Karpas-422 (cell line): ENCODE measurements at regions not wholly inside any gene's neighbourhood (a gene's known extent, or its start where the extent isn't known, plus 50 kb on each side); places are given as distances from the start of the nearest gene placed in this dataset.

Experiments used
- DNase-seq: peaks from one replicate; pipeline ENCODE4 v3.0.0-alpha.2; 2015
- H2AFZ ChIP-seq: fragments of 200-600 bp; sonication (generic); 2 replicates; pipeline ENCODE4 v1.6.1; 2014; ENCODE audit warnings: antibody characterized with exemption, low read length, mixed read lengths
- H3K27ac ChIP-seq: fragments of 200-600 bp; sonication (generic); 2 replicates; pipeline ENCODE4 v1.5.1; 2014; ENCODE audit warnings: mild to moderate bottlenecking, low read length, moderate library complexity
- H3K27me3 ChIP-seq: fragments of 200-600 bp; sonication (generic); 2 replicates; pipeline ENCODE4 v1.6.1; 2014; ENCODE audit warnings: low read length, mixed read lengths
- H3K36me3 ChIP-seq: fragments of 200-600 bp; sonication (generic); 2 replicates; pipeline ENCODE4 v1.6.1; 2014; ENCODE audit warnings: low read length, mixed read lengths; ENCODE audit not compliant: insufficient read depth
- H3K4me1 ChIP-seq: fragments of 200-600 bp; sonication (generic); 2 replicates; pipeline ENCODE4 v1.6.1; 2014; ENCODE audit warnings: mild to moderate bottlenecking, low read length, mixed read lengths
- H3K4me2 ChIP-seq: fragments of 200-600 bp; sonication (generic); 2 replicates; pipeline ENCODE4 v1.6.1; 2014; ENCODE audit warnings: low read length, low read depth, mild to moderate bottlenecking; ENCODE audit not compliant: poor library complexity, severe bottlenecking
- H3K4me3 ChIP-seq: fragments of 200-600 bp; sonication (generic); 2 replicates; pipeline ENCODE4 v1.5.1; 2014; ENCODE audit warnings: mild to moderate bottlenecking, antibody characterized with exemption, low read length, mixed read lengths
- H3K79me2 ChIP-seq: fragments of 200-600 bp; sonication (generic); 2 replicates; pipeline ENCODE4 v1.6.1; 2014; ENCODE audit warnings: mild to moderate bottlenecking, low read length, mixed read lengths
- H3K9ac ChIP-seq: fragments of 200-600 bp; sonication (generic); 2 replicates; pipeline ENCODE4 v1.6.0; 2014; ENCODE audit warnings: low read length
- H3K9me2 ChIP-seq: fragments of 200-600 bp; sonication (generic), shearing (Covaris generic); replicated peaks from 2 replicates; pipeline ENCODE4 v1.6.0; 2014; ENCODE audit warnings: mild to moderate bottlenecking, low read length, moderate library complexity; ENCODE audit not compliant: insufficient read depth
- H3K9me3 ChIP-seq: fragments of 300-700, 200-600 bp; sonication (generic); 2 replicates; pipeline ENCODE4 v1.6.1; 2014; ENCODE audit warnings: low read length, mixed read lengths
- H4K20me1 ChIP-seq: fragments of 200-600 bp; sonication (generic); 2 replicates; pipeline ENCODE4 v1.6.1; 2014; ENCODE audit warnings: mild to moderate bottlenecking, antibody characterized with exemption, low read length, low read depth; ENCODE audit not compliant: insufficient read depth

GRCh38 chr14:98230411-98230810 lies 1041.6 kb downstream of the BCL11B start:
- Histone ChIP-seq H3K36me3 (no peaks in the 10 kb centered on the region), H3K9me2 (no peaks in the 10 kb centered on the region), H3K27ac (no peak overlapping the region), H3K4me2 (no peak overlapping the region), H3K4me1 (no peaks in the 10 kb centered on the region), H3K9me3 (no peaks in the 10 kb centered on the region; the same call in 1 of the 2 replicates), H3K79me2 (no peaks in the 10 kb centered on the region), H3K27me3 (no peaks in the 10 kb centered on the region), H2AFZ (no peak overlapping the region), H3K4me3 (no peak overlapping the region), H4K20me1 (no peaks in the 10 kb centered on the region), H3K9ac (no peak overlapping the region)
- no peak for DNase-seq

GRCh38 chr14:98231210-98231609 lies 1040.8 kb downstream of the BCL11B start:
- H4K20me1 ChIP-seq = no peaks in the 10 kb centered on the region

GRCh38 chr14:98233656-98234055 lies 1038.3 kb downstream of the BCL11B start:
- no peaks in the 10 kb centered on the region for H4K20me1 ChIP-seq
- no peaks in the 10 kb centered on the region for H3K36me3 ChIP-seq
- peaks cover 8% of the 10 kb centered on the region for H3K9me3 ChIP-seq
- no peaks in the 10 kb centered on the region for H3K79me2 ChIP-seq
- H3K4me3 ChIP-seq = no peak overlapping the region
- no peak overlapping the region for H3K27ac ChIP-seq
- H2AFZ ChIP-seq = no peak overlapping the region
- no peaks in the 10 kb centered on the region for H3K9me2 ChIP-seq
- H3K4me1 ChIP-seq = no peaks in the 10 kb centered on the region
- DNase-seq = no peak
- H3K9ac ChIP-seq = no peak overlapping the region
- no peaks in the 10 kb centered on the region for H3K27me3 ChIP-seq
- H3K4me2 ChIP-seq = no peak overlapping the region

More at GRCh38 chr14:98231210-98231609, 1040.8 kb downstream of the BCL11B start:
- Histone ChIP-seq H3K4me1 (no peaks in the 10 kb centered on the region), H3K4me2 (no peak overlapping the region), H3K27me3 (no peaks in the 10 kb centered on the region), H3K27ac (no peak overlapping the region), H3K36me3 (no peaks in the 10 kb centered on the region), H3K9me3 (no peaks in the 10 kb centered on the region; the same call in 1 of the 2 replicates), H3K4me3 (no peak overlapping the region), H3K9ac (no peak overlapping the region), H3K9me2 (no peaks in the 10 kb centered on the region), H2AFZ (no peak overlapping the region), H3K79me2 (no peaks in the 10 kb centered on the region)
- DNase-seq = no peak

GRCh38 chr14:98234208-98234607 lies 1037.8 kb downstream of the BCL11B start:
- no peaks in the 10 kb centered on the region for H3K9me2 ChIP-seq
- H3K4me3 ChIP-seq = no peak overlapping the region
- no peak overlapping the region for H3K9ac ChIP-seq
- no peaks in the 10 kb centered on the region for H3K79me2 ChIP-seq
- no peaks in the 10 kb centered on the region for H3K27me3 ChIP-seq
- H3K36me3 ChIP-seq = no peaks in the 10 kb centered on the region
- H3K4me2 ChIP-seq = no peak overlapping the region
- no peak overlapping the region for H3K27ac ChIP-seq
- H2AFZ ChIP-seq = no peak overlapping the region
- no peak for DNase-seq
- peaks cover 8% of the 10 kb centered on the region for H3K9me3 ChIP-seq
- no peaks in the 10 kb centered on the region for H4K20me1 ChIP-seq
- H3K4me1 ChIP-seq = no peaks in the 10 kb centered on the region

- H2AFZ ChIP-seq = no peak overlapping the region
These were observed 1035.7 kb downstream of the BCL11B start for GRCh38 chr14:98236314-98236713.

GRCh38 chr14:98237939-98238338 lies 1034.1 kb downstream of the BCL11B start:
- peaks cover 8% of the 10 kb centered on the region for H3K9me3 ChIP-seq
- H3K27me3 ChIP-seq = no peaks in the 10 kb centered on the region

More at GRCh38 chr14:98236314-98236713, 1035.7 kb downstream of the BCL11B start:
- Histone ChIP-seq H3K79me2 (no peaks in the 10 kb centered on the region), H4K20me1 (no peaks in the 10 kb centered on the region), H3K36me3 (no peaks in the 10 kb centered on the region), H3K9me2 (no peaks in the 10 kb centered on the region), H3K4me3 (no peak overlapping the region), H3K4me2 (no peak overlapping the region), H3K4me1 (no peaks in the 10 kb centered on the region), H3K9me3 (peaks cover 8% of the 10 kb centered on the region), H3K9ac (no peak overlapping the region), H3K27ac (no peak overlapping the region), H3K27me3 (no peaks in the 10 kb centered on the region)
- DNase-seq = no peak

GRCh38 chr14:98240376-98240775 lies 1031.6 kb downstream of the BCL11B start:
- Histone ChIP-seq H3K27ac (no peak overlapping the region), H3K4me3 (no peak overlapping the region), H3K79me2 (no peaks in the 10 kb centered on the region), H3K9ac (no peak overlapping the region), H4K20me1 (no peaks in the 10 kb centered on the region), H3K4me2 (no peak overlapping the region), H3K4me1 (no peaks in the 10 kb centered on the region), H3K9me3 (peaks cover 8% of the 10 kb centered on the region), H3K36me3 (no peaks in the 10 kb centered on the region), H3K27me3 (no peaks in the 10 kb centered on the region), H2AFZ (no peak overlapping the region), H3K9me2 (no peaks in the 10 kb centered on the region)
- no peak for DNase-seq

More at GRCh38 chr14:98237939-98238338, 1034.1 kb downstream of the BCL11B start:
- H4K20me1 ChIP-seq = no peaks in the 10 kb centered on the region
- H3K36me3 ChIP-seq = no peaks in the 10 kb centered on the region
- H3K4me2 ChIP-seq = no peak overlapping the region
- H3K27ac ChIP-seq = no peak overlapping the region
- no peak for DNase-seq
- no peak overlapping the region for H3K4me3 ChIP-seq
- H3K79me2 ChIP-seq = no peaks in the 10 kb centered on the region
- no peak overlapping the region for H2AFZ ChIP-seq
- no peaks in the 10 kb centered on the region for H3K9me2 ChIP-seq
- H3K4me1 ChIP-seq = no peaks in the 10 kb centered on the region
- H3K9ac ChIP-seq = no peak overlapping the region

GRCh38 chr14:98242903-98243302 lies 1029.1 kb downstream of the BCL11B start:
- no peak overlapping the region for H2AFZ ChIP-seq
- H3K9ac ChIP-seq = no peak overlapping the region
- no peak overlapping the region for H3K27ac ChIP-seq
- H4K20me1 ChIP-seq = no peaks in the 10 kb centered on the region
- H3K4me3 ChIP-seq = no peak overlapping the region
- H3K4me2 ChIP-seq = no peak overlapping the region
- no peak for DNase-seq
- H3K9me3 ChIP-seq = peaks cover 8% of the 10 kb centered on the region; the same call in 1 of the 2 replicates
- no peaks in the 10 kb centered on the region for H3K27me3 ChIP-seq
- no peaks in the 10 kb centered on the region for H3K36me3 ChIP-seq
- no peaks in the 10 kb centered on the region for H3K9me2 ChIP-seq
- H3K79me2 ChIP-seq = no peaks in the 10 kb centered on the region
- H3K4me1 ChIP-seq = no peaks in the 10 kb centered on the region

- Histone ChIP-seq H3K4me3 (no peak overlapping the region), H3K79me2 (no peaks in the 10 kb centered on the region), H3K27ac (no peak overlapping the region), H3K27me3 (no peaks in the 10 kb centered on the region), H3K9ac (no peak overlapping the region), H3K9me2 (no peaks in the 10 kb centered on the region), H2AFZ (no peak overlapping the region), H3K4me2 (no peak overlapping the region), H3K36me3 (no peaks in the 10 kb centered on the region), H4K20me1 (no peaks in the 10 kb centered on the region), H3K9me3 (peaks cover 5% of the 10 kb centered on the region; the same call in 1 of the 2 replicates), H3K4me1 (no peaks in the 10 kb centered on the region)
- DNase-seq = no peak
These were observed 1028.7 kb downstream of the BCL11B start for GRCh38 chr14:98243332-98243731.
